ENCODE measurements at regions not wholly inside any gene's neighbourhood (a gene's known extent, or its start where the extent isn't known, plus 50 kb on each side); places are given as distances from the start of the nearest gene placed in this dataset.

DNA sequence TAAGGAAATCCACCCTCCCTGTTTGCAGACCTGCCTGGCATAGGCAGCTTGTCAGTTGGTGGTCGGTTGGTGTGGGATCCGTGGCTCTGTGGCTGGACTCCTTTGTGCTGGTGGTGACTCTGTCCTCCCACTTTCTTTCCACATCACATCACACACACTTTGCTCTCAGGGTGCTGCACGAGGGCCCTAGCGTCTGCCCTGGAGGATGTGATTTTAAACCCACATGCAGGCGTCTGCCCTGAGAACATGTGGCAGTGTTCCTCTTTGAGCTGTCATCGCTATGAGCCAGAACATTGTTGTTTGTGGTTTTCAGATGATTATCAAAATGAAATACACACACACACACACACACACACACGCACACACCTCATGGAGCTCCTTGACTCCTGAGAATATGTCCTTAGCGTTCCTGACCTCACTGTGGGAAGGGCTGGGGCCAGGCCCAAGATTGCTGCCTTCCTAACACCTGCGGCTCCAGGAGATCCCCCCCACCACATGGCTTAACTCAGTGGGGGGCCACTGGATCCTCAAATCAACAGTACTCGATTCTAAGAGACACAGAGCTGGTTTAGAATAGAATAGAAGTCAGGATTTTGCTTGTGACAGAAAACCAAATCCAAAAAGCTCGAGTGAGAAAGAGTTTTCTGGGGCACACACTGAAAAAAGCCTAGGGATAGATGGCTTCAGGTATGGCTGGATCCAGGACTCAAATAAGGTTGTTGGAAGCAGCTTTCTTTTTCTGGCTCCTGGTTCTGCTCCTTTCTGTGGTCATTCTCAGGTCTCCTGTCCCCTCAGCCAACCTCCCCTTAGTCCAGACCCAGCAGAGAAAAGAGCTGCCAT is 54.8 kb downstream of the RTP5 start:
- no peak for DNase-seq

DNA sequence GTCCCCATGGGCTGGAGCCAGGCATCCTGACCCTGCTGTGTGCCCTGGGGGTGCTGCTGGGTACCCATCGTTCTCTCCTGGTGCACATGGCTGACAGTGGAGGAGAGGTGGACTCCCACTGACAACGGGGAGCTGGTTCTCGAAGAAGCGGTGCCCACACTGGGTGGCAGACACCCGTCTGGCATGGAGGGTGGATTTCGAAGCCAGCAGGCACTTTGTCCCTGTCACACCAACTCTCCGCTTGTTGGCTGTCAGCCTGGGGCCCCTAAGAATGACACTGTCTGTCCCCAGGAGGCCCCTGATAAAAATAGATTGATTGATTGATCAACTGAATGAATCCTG is 55.4 kb downstream of the RTP5 start:
- no peak for DNase-seq

DNA sequence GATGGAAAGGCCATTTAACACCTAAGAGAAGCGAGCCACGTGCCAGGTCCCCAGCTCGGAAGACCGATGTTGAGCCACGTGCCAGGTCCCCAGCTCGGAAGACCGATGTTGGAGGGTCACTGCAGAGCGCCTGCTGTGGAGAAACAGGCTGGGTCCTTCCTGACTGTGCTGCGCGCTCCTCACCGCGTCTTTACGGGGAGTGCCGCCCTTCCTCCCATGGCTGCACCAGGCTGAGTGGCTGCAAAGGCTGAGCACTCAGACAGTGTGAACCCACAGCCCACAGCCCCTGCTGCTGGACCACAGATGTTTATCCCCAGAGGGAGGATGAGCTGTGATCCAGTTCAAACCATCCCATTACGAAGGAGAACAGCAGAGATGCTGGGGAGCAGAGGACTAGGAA is 55.7 kb downstream of the RTP5 start:
- DNase-seq: no peak

DNA sequence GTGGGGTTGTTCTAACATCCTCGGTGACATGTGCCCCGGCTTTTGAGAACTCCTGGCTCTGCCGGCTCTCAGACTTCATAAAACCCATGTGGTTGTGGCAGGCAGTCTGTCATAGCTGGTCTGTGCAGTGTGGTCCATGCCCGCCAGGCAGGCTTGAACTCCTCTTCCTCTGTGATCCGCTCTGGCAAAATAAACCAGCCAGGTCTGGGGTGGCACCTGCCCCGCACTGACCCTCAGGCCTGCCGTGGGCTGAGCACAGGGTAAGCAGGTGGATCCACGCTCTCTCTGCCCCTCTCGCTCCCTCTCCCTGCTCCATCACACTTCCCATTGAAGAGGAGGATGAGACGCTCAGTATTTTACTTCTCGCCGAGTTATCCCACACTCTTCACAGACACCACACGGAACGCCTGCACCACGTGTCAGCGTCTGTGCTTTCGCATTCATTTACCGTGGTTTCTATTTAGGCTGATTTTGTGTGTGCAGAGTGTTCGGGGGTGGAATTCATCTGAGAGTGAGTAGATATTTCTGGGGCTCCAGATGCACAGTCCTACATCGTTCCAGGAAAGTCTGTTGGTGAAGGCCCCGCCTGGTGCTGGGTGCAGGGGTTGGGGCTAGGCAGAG is 56.4 kb downstream of the RTP5 start:
- no peak for DNase-seq

DNA sequence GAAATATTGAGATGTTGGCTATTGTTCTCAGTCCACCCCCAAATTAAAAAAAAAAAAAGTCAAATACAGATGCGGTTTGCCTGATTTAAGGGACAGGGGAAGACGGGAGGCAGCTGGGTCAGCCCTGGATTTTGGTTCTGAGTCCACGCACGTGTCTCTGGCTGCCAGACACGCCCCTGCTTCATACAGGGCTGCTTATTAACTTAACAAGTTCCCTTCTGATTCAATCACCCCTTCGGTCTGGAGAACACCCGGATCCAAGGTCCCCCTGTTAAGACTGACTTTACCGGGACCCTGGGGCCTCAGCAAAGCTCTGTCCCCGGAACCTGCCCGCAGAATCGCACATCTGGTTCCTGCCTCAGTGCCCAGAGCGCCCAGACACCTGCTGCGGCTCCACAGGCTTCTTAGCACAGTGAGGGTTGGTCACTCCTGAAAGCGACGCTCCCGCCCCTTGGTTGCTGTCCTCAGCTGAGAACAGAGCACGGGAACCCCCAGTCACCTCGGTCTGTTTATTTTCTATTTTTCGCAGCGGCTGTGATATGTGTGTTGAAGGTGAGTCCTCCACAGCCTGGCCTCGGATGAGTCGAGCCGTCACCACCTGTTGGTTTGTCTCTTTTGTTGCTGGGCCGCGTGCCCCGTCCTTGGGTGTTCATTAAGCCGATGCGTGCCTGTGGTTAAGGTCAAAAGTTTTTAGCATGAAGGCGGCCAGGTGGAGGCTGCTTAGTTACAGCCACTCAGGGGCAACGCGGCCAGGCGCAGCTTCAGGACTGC is 57.2 kb downstream of the RTP5 start:
- no peak for DNase-seq

DNA sequence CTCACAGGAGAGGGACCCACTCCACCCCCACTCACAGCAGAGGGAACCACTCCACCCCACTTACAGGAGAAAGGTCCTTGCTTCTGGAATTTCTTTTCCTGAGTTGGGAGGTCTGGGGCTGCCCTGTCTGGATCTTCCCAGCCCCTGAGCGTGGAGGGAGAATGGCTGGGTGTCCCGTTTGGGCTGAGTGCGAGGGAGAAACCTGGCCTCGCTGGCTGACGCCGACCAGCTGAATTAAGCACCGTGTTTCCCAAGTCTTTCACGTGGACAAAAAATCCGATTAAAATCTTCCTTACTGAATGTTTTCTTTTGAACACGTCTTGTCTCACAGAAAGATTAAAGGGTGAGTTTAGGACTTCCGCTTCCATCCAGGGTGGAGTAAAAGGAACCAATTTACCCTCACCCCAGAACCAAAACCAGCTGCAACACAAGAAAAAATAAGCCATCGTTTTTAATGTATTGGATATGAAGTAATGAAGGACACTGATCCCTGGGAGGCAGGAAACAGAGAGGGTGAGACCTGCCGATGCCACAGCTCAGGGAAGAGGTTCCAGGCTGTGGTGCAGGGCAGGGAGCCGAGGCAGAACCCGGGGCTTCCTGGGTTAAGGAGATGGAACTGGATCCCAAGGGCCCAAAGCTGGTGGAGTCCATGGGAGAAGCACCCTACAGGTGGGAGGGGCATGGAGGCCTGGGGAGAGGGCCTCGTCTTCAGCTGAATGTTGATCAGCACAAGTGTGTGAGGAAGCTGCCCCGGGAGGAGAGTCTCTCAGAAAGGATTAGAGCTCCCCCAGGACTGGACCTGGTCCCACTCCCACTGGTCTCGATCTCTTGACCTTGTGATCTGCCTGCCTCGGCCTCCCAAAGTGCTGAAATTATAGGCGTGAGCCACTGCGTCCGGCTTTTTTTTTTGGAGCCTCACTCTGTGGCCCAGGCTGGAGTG is 60.3 kb downstream of the RTP5 start:
- no peak for DNase-seq

DNA sequence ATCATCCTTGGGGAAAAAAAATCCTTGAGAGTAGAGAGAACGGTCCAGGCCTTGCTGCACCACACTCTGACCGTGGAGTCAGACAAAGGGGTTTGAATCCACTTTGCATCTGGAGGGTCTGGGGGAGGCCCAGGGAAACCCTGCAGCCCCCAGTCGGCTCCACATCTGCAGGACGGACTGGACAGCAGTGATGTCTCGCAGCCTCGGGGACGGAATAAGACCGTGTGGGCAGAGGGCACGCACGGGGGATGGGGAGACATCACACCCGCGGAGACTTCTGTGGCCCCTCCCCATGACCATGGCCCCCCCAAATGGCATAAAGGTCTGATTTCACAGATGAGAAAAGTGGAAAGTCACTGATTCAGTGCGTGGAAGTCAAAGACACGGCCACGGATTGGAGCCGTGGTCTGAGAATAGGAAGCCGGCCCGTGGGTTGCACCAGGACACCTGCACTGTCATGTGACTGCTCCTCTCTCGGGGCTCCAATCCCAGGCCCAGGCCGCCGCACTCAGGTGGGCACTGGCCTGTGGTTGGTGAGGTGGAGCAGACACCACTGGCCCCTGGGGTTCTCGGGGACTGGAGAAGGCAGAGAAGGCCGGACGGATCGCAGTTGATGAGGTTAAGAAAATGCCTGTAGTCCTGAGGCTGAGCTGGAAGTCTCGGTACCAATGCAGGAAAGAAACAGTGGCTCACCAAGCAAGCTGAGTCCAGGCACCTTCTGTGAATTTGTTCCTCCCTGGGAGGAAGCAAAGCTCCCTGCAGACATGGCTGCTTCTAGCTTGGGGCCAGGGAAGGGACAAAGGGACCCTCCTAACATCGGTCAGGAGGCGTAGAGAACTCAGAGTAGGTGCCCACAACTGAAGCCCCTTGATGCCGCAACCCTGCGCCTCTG is 61.8 kb downstream of the RTP5 start:
- DNase-seq: no peak

DNA sequence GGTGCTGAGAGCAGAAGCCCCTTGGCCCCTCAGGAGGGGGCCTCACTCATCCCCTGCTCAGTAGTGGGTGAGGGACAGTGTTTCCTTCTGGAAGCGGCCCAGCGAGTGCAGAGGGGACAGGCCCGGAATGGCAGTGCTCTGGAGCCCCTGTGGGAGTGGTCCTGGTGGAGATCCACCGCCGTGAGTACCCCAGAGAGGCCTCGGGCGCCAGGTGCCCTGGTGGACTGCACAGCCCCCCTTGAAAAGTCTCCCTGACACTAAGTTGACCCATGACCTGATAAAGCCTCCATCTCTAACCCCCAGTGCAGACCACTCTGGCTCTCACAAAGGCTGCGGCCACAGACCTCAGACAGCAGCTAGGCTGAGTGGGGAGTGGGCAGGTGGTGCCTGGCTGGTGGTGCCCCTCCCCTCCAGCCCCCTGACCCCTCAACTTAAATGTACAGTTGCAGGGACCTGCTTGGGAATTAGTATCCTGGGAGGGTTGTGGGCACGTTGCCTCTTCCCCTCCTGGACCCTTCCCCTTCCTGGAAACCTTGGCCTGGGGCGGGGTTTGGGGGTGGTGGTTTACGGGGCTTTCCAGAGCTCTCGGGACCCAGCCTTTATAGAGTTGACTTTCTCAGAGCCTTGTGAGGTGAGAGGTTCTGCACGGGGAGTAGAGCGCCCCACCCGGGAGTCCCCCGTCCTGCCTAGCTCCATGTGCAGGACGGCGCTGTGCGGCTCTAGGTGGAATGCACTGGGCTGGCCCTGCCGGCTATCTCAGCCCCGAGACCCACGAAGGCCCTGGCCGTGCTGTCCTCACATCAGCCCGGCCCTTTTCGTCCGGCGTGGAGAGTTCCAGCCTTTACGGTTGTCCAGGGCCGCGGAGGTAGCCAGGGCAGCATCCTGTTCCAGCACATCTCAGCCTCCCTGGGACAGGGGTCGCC is 62.7 kb downstream of the RTP5 start:
- no peak for DNase-seq

DNA sequence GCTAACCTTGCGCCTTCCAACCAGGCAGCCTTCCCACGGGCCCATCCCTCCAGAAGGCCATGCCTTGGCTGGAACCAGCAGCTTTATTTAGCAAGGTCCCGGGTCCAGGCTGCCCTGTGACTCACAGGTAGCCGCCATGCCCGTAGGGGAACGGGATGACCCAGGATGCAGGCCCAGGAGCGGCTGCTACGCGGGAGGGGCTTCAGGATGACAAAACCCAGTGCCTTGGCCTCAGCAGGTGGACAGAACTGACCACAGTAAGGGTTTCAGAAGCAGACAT is 63.3 kb downstream of the RTP5 start:
- no peak for DNase-seq

DNA sequence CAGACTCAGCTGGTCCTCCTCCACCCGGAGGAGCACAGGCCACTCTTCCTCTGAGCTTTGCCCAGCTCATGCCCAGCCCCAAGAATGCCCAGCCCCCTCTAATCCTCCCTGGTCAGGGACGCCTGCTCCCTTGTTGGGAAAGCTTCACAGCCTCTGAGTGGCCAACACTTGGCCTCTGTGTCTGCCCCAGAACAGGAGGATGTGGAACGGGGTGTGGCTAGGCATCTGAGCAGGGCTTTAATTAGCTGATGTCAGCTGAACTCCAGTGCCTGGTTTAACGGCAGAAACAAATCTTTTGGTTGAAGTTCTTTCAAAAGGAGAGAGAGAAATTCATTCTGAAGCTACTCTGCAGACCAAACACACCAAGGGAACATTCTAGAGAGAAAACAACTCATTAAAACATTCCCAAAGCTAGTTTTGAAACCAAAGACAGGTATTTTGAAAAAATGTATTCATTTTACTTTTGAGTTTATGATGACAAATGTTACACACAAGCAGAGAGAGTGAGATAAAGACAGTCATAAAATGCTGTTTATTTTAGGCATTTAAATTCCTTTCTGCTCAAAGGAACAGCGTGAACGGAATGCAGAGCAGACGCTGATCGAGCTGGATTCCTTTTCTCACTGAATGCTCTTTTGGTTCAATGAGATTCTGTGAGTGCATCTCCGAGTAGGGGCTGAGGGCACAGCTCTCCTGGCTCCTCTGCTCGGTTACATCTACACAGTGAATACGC is 63.8 kb downstream of the RTP5 start:
- no peak for DNase-seq

DNA sequence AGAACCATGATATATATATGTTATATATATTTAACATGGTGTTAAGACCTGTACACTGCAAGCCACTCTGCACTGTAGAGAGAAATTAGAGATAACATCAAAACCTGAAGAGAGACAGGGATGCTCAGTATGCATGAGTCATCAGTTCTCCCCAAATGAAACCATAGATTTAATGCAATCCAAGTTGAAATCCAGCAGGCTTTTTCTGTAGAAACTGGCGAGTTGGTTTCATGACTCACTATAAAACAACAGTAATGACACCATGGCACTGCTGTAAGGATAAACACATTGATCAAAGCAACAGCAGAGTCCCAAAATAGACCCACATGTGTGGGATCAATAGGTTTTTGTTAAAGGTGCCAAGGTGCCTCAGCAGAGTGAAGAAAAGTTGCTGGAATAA is 65.8 kb downstream of the RTP5 start:
- DNase-seq: no peak

DNA sequence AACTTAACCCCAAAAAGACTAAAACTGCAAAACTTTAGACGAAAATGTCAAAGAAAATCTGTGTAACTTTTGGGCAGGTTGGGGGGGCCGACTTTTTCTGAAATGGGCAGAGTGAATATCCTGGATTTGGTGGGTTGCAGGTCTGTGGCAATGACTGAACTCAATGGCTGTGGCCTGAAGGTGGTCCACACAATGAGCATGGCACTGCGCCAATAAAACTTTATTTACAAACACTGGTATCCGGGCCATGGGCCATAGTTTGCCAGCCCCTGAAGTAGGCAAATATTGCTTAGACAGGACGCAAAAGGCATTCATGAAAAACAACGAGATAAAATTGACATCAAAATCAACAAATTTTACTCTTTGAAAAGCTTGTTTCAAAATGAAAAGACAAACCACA is 66.2 kb downstream of the RTP5 start:
- no peak for DNase-seq

DNA sequence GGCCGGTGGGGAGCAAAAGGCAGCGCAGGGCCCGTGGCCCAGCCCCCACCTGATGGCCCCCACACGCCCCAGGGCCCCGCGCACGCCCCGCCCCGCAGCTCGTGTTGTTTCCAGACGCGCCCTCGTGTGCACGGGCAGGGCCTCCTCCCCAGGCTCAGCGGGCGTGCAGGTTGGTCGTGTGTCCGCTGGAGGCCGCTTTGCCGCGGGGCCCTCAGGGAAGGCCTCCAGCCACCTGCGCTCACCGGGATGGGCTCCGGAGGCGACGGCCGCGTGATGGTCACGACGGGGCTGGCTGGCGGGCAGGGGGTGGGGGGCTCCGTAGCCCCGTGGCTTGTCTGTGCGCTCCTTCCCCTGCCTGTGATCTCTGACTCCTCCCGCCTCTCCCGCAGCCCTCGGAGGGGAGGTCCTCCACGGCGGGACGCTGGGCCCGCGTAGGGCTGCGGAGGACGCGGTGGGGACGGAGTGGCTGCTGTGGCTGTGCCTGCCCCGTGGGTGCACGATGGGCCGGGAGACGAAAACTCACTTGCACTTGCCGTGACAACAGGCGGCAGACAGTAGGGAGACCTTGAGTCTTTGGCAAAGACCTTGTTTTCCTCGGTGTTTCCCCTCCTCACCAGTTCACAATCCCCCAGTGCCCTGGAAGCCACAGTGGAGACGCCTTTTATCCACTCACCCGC is 67.1 kb downstream of the RTP5 start:
- DNase-seq: no peak

DNA sequence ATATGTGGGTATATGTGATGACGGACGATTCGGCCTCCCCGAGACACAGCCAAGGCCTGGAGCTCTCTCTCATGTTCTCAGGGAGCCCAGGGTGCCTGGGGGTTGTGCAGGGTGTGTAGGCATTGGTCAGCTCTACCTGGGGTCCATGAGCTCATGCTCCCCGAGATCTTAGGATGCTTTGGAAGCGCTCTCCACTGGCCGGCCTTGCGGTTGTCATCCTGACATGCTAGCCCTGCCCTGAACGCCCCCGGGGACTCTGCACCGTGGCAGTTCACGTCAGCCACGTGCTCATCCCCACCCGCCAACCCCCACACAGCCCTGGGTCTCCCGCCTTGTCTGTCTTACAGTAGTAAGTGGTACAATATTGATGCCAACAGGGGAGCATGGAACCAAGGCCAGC is 67.8 kb downstream of the RTP5 start:
- no peak for DNase-seq

DNA sequence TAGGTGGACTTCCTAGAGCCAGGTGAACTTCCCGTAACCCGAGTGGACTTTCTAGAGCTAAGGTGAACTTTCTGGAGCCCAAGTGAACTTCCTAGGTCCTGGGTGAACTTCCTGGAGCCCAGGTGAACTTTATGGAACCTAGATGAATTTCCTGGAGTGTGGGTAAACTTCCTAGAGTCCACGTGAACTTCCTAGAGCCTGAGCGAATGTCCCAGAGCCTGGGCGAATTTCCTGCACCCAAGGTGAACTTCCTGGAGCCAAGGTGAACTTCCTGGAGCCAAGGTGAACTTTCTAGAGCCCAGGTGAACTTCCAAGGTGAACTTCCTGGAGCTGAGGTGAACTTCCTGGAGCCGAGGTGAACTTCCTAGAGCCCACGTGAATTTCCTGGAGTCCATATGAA is 70.0 kb downstream of the RTP5 start:
- DNase-seq: no peak

DNA sequence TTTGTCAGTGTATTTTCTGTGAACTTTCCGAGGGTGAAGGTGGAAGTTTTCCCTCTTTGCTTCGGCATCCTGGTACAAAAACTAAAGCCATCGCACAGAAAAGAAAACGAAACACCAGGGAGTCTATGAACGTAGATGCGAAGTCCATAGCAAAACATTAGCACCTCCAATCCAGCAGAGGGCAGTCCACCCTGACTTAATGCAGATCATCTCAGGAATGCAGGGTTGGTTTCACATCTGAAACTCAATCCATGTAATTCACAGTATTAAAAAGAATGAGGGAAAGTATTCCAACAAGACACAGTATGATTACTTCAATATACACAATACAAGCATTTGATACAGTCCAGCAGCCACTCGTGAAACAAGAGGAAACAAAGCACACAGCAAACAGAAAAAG is 70.8 kb downstream of the RTP5 start:
- DNase-seq: no peak

DNA sequence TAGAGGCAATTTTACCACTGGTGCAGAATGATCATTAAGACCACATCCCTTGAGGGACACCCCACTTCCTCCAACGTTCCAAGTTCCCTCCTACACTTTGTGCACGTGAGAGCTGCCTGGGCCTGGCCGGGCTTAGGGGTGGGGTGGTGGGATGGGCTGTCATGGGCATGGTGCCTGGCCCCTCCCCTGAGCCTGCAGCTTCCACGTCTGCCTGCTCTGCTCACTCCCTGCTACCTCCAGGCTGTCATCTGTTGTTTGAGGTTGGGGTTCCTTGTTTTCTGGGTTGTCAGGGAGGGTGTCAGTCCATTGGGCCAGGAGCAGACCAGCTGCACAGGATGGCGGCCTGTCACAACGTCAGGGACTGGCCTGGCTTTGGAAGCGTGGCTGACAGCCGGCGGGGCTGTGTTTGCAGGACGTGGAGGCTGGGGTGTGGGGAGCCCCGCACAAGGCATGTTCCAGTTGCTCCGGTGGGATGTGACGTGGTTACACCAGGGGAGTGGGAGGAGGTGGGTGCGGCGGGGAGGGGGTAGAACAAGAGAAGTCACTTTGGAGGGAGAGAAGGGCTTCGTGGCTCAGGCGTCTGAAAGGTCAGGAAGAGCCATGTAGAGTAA is 72.3 kb downstream of the RTP5 start:
- no peak for DNase-seq

DNA sequence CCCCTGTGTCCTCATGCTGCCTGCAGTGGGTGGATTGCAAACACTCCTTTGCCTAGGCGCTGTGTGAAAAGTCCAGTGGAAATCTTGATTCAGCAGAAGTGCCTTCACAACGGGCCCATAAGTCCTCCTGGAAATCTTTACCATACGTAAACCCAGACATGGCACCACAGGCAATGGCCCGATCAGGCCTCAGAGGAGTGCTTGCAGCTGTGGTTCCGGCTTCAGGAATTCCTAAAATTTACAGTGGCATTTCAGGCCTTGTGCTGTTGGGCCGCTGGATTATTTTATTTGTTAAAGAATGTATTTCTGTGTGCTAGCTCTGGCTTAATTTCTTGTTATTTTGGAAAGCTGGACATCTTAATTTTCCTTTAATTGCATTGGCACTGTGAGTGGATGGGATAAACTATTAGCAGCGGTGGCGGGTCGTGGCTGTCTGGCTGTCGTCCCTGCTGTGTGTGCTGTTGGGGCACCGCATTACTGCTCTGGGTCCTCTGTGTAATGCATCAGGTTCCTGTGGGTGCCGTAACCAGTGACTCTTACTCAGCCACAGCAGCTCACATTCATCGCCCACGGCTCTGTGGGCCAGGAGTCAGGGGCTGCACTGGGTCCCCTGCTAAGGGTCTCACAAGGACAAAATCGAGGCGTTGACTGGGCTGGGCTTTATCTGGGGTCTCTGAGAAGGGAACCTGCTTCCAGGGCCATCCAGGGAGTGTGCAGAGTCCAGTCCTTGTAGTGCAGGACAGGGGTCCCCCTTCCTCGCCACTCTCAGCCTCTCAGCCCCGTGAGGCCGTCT is 73.1 kb downstream of the RTP5 start:
- DNase-seq: no peak

Measured in NCI-H146 (cell line).